ENCODE measurements at regions not wholly inside any gene's neighbourhood (a gene's known extent, or its start where the extent isn't known, plus 50 kb on each side); places are given as distances from the start of the nearest gene placed in this dataset.

GRCh38 chr6:30396833-30397479 is 52.0 kb downstream of the RPP21 start:
- H3K27me3 ChIP-seq (ENCODE audit: insufficient read depth, low read length), result peaks cover 45% of the 10 kb centered on the region
- no peaks in the 10 kb centered on the region for H3K4me1 ChIP-seq (ENCODE audit: control insufficient read depth, insufficient read depth, low read length, unreplicated experiment)
- H3K27ac ChIP-seq (ENCODE audit: low read depth, low read length), result no peak overlapping the region
- H3K36me3 ChIP-seq (ENCODE audit: insufficient read depth, low read length), result no peaks in the 10 kb centered on the region
- H2AFZ ChIP-seq (ENCODE audit: low read length, unreplicated experiment), result no peak overlapping the region
- H3K4me3 ChIP-seq (ENCODE audit: low read depth, low read length), result no peak overlapping the region
- H3K79me2 ChIP-seq (ENCODE audit: control insufficient read depth, insufficient read depth, low read length, unreplicated experiment), result no peaks in the 10 kb centered on the region

GRCh38 chr6:30397697-30398096 is 52.7 kb downstream of the RPP21 start:
- H3K4me3 ChIP-seq (ENCODE audit: low read depth, low read length), result no peak overlapping the region

GRCh38 chr6:30399390-30400058 is 54.6 kb downstream of the RPP21 start:
- Histone ChIP-seq H3K4me1 (ENCODE audit: control insufficient read depth, insufficient read depth, low read length, unreplicated experiment) (no peaks in the 10 kb centered on the region), H3K79me2 (ENCODE audit: control insufficient read depth, insufficient read depth, low read length, unreplicated experiment) (no peaks in the 10 kb centered on the region), H3K36me3 (ENCODE audit: insufficient read depth, low read length) (no peaks in the 10 kb centered on the region), H3K27ac (ENCODE audit: low read depth, low read length) (no peak overlapping the region), H3K27me3 (ENCODE audit: insufficient read depth, low read length) (peaks cover 48% of the 10 kb centered on the region), H2AFZ (ENCODE audit: low read length, unreplicated experiment) (no peak overlapping the region), H3K4me3 (ENCODE audit: low read depth, low read length) (no peak overlapping the region)

More at GRCh38 chr6:30397697-30398096, 52.7 kb downstream of the RPP21 start:
- Histone ChIP-seq H3K27me3 (ENCODE audit: insufficient read depth, low read length) (peaks cover 46% of the 10 kb centered on the region), H3K36me3 (ENCODE audit: insufficient read depth, low read length) (no peaks in the 10 kb centered on the region), H2AFZ (ENCODE audit: low read length, unreplicated experiment) (no peak overlapping the region), H3K27ac (ENCODE audit: low read depth, low read length) (no peak overlapping the region), H3K4me1 (ENCODE audit: control insufficient read depth, insufficient read depth, low read length, unreplicated experiment) (no peaks in the 10 kb centered on the region), H3K79me2 (ENCODE audit: control insufficient read depth, insufficient read depth, low read length, unreplicated experiment) (no peaks in the 10 kb centered on the region)

- Histone ChIP-seq H3K4me3 (ENCODE audit: low read depth, low read length) (no peak overlapping the region), H3K27me3 (ENCODE audit: insufficient read depth, low read length) (peaks cover 88% of the 10 kb centered on the region), H3K79me2 (ENCODE audit: control insufficient read depth, insufficient read depth, low read length, unreplicated experiment) (no peaks in the 10 kb centered on the region), H3K36me3 (ENCODE audit: insufficient read depth, low read length) (no peaks in the 10 kb centered on the region), H3K27ac (ENCODE audit: low read depth, low read length) (no peak overlapping the region), H3K4me1 (ENCODE audit: control insufficient read depth, insufficient read depth, low read length, unreplicated experiment) (no peaks in the 10 kb centered on the region), H2AFZ (ENCODE audit: low read length, unreplicated experiment) (no peak overlapping the region)
These were observed 61.0 kb downstream of the RPP21 start for GRCh38 chr6:30405934-30406333.

- peaks cover 94% of the 10 kb centered on the region for H3K27me3 ChIP-seq (ENCODE audit: insufficient read depth, low read length)
These were observed 64.2 kb downstream of the RPP21 start for GRCh38 chr6:30409184-30409583.

GRCh38 chr6:30411515-30412207 is 66.7 kb downstream of the RPP21 start:
- Histone ChIP-seq H3K27me3 (ENCODE audit: insufficient read depth, low read length) (peaks cover 94% of the 10 kb centered on the region), H2AFZ (ENCODE audit: low read length, unreplicated experiment) (no peak overlapping the region), H3K79me2 (ENCODE audit: control insufficient read depth, insufficient read depth, low read length, unreplicated experiment) (no peaks in the 10 kb centered on the region), H3K27ac (ENCODE audit: low read depth, low read length) (no peak overlapping the region), H3K4me1 (ENCODE audit: control insufficient read depth, insufficient read depth, low read length, unreplicated experiment) (no peaks in the 10 kb centered on the region), H3K36me3 (ENCODE audit: insufficient read depth, low read length) (no peaks in the 10 kb centered on the region), H3K4me3 (ENCODE audit: low read depth, low read length) (no peak overlapping the region)

More at GRCh38 chr6:30409184-30409583, 64.2 kb downstream of the RPP21 start:
- Histone ChIP-seq H3K36me3 (ENCODE audit: insufficient read depth, low read length) (no peaks in the 10 kb centered on the region), H3K4me3 (ENCODE audit: low read depth, low read length) (no peak overlapping the region), H3K27ac (ENCODE audit: low read depth, low read length) (no peak overlapping the region), H2AFZ (ENCODE audit: low read length, unreplicated experiment) (no peak overlapping the region), H3K4me1 (ENCODE audit: control insufficient read depth, insufficient read depth, low read length, unreplicated experiment) (no peaks in the 10 kb centered on the region), H3K79me2 (ENCODE audit: control insufficient read depth, insufficient read depth, low read length, unreplicated experiment) (no peaks in the 10 kb centered on the region)

- peaks cover 83% of the 10 kb centered on the region for H3K27me3 ChIP-seq (ENCODE audit: insufficient read depth, low read length)
- no peak overlapping the region for H2AFZ ChIP-seq (ENCODE audit: low read length, unreplicated experiment)
- H3K4me3 ChIP-seq (ENCODE audit: low read depth, low read length), result no peak overlapping the region
- H3K4me1 ChIP-seq (ENCODE audit: control insufficient read depth, insufficient read depth, low read length, unreplicated experiment), result no peaks in the 10 kb centered on the region
- no peaks in the 10 kb centered on the region for H3K79me2 ChIP-seq (ENCODE audit: control insufficient read depth, insufficient read depth, low read length, unreplicated experiment)
- H3K36me3 ChIP-seq (ENCODE audit: insufficient read depth, low read length), result no peaks in the 10 kb centered on the region
- no peak overlapping the region for H3K27ac ChIP-seq (ENCODE audit: low read depth, low read length)
These were observed 70.9 kb upstream of the HLA-E start for GRCh38 chr6:30418448-30418847.

- H3K4me3 ChIP-seq (ENCODE audit: low read depth, low read length), result no peak overlapping the region
- no peaks in the 10 kb centered on the region for H3K79me2 ChIP-seq (ENCODE audit: control insufficient read depth, insufficient read depth, low read length, unreplicated experiment)
- H3K27me3 ChIP-seq (ENCODE audit: insufficient read depth, low read length), result peaks cover 78% of the 10 kb centered on the region
- H3K36me3 ChIP-seq (ENCODE audit: insufficient read depth, low read length), result no peaks in the 10 kb centered on the region
- H3K4me1 ChIP-seq (ENCODE audit: control insufficient read depth, insufficient read depth, low read length, unreplicated experiment), result no peaks in the 10 kb centered on the region
- H3K27ac ChIP-seq (ENCODE audit: low read depth, low read length), result no peak overlapping the region
- H2AFZ ChIP-seq (ENCODE audit: low read length, unreplicated experiment), result no peak overlapping the region
These were observed 64.8 kb upstream of the HLA-E start for GRCh38 chr6:30424549-30424948.
